SKM-1 (cell line): ENCODE measurements at regions not wholly inside any gene's neighbourhood (a gene's known extent, or its start where the extent isn't known, plus 50 kb on each side); places are given as distances from the start of the nearest gene placed in this dataset.
A peak's percentile ranks its signal among the peaks of the same experiment; 100 is the strongest.

Source experiments
- DNase-seq: peaks from one replicate; lab custom pipeline; 2025; ENCODE audit not compliant: unreplicated experiment; lab: John Stamatoyannopoulos, UW

GRCh38 chr7:17640730-17641377, 299.4 kb downstream of the SNX13 start:
- peak; percentile 31 for DNase-seq

DNA sequence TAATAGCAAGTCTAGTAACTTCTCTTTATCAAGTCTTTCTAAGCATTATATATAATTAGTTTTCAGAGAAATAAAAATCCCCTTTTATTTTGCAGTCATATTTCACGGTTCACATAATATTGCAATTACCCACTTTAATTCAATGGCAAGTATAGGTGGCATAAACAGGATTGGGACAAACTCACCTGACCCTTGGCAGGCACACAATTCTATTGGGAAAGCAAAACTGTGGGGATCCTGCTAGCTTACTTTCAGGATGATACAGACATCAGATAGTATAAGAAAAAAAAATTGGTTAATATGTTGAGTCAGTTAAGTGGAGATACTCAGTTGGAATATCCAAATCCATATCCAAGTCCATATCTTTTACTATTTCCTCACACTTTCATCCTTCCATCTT, 294.8 kb downstream of the SNX13 start:
- no peak for DNase-seq

- DNase-seq, result no peak
Observed at GRCh38 chr7:17646253-17646956, 293.9 kb downstream of the SNX13 start.

DNA sequence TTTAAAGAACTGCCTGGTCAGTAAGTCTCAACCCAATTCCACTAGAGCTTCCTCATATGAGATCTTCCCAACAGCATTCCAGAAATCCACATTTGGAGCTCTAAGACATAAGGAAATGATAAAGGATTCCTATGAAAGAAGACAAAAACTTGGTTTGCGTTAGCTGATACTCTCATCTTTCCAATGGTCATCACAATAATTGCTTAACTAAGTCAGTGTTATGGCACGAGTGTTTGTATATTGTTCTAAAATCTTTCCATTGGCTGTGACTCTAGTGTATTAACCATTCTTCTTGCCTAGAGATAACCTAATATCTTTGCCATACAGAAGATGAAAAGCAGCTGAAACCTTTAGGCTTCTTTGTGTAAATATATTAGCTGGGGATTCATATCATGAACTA, 289.0 kb downstream of the SNX13 start:
- DNase-seq, result no peak

DNA sequence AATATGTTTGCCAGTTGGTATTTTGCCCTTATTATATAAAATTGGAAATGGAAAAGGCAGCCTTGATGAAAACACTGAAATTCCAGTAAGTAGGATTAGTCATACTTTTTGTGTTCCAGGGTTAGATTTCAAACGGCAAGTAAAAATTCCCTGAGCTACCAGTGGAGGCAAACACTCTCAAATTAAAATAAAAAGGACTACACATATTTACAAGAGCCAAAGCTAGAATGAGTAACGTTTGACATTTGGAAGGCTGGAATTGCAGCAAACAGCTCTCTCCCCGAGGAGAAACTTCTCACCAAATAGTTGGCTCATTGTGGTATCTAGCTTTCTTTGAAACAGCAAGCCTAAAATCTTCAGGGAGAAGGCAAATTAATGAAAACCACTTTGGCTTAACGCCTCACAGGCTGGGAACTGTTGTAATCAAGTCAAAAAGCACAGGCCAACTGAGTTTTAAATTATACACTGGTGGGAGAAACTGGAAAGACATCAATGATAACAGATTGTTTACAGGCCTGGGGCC, 288.4 kb downstream of the SNX13 start:
- DNase-seq, result no peak

- no peak for DNase-seq
Observed at GRCh38 chr7:17654940-17655339, 285.4 kb downstream of the SNX13 start.

GRCh38 chr7:17659126-17659525, 281.2 kb downstream of the SNX13 start:
- no peak for DNase-seq

- DNase-seq, result no peak
Observed at GRCh38 chr7:17660116-17660515, 280.2 kb downstream of the SNX13 start.

GRCh38 chr7:17661982-17662585, 278.2 kb downstream of the SNX13 start:
- DNase-seq, result no peak

DNA sequence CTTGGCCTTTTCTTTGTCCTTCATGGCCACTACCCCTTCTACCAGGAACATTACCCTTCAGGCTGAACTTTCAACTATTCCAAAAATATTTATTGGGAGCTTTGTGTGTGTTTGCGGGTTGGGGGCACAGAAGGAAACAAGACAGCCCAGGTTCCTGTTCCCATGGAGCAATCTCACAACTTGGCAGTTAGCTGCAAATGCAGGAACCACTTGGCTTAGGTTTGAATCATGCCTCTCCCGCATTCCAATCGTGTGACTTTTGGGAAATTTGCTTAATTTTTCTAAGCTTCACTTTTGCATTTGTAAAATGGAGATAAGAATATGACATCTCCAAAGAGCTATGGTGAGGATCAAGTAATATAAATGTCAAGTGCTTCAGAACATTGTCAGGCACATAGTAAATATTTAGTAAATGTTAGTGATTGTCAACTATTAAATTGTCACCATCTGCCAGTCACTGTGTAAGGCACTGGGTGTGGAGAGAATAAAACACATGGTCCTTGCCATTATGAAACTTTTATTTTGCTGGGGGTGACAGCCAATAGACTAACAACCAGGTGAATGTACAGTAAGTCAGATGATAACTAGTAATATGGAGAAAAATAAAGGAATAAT, 277.1 kb downstream of the SNX13 start:
- DNase-seq, result no peak

DNA sequence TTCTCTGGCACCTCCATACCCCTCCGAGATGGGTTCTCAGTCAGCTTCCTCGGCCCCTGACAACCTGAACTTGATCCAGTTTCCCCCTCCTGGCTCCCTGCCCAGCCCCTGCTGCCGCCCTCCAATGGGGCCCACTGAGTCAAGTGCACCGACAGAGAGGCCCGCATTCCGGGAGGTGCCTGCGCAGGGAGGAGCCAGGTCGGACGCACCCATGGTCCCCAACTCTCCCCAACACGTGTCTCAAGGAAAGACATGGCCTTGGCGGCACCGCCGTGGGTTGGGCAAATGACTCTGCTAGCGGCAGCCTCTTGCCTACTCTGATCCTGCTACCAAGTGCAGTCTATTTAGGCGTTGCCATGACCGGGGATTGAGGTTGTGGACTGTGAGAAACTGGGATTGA, 275.3 kb downstream of the SNX13 start:
- no peak for DNase-seq

GRCh38 chr7:17668122-17668521, 272.2 kb downstream of the SNX13 start:
- no peak for DNase-seq

DNA sequence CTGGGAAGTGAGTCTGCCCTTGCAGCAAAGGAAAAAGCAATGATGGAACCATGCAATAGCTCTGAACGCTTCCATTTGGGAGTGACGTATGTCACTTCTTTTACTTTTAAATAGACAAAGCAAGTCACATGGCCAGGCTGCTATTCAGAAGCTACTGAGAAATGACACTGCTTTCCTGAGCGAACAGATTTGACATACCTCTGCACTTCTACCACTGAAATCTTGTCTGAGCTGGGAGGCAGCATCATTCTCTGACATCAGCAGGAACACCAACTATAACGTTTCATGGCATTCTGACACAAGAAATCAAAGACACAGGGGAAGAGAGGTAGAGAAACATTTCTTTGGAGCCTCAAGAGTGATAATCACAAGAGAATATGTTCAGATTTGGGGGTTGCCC, 271.1 kb downstream of the SNX13 start:
- DNase-seq, result no peak

GRCh38 chr7:17671956-17672355, 268.3 kb downstream of the SNX13 start:
- DNase-seq, result no peak

GRCh38 chr7:17672783-17673182, 267.5 kb downstream of the SNX13 start:
- DNase-seq, result no peak

DNA sequence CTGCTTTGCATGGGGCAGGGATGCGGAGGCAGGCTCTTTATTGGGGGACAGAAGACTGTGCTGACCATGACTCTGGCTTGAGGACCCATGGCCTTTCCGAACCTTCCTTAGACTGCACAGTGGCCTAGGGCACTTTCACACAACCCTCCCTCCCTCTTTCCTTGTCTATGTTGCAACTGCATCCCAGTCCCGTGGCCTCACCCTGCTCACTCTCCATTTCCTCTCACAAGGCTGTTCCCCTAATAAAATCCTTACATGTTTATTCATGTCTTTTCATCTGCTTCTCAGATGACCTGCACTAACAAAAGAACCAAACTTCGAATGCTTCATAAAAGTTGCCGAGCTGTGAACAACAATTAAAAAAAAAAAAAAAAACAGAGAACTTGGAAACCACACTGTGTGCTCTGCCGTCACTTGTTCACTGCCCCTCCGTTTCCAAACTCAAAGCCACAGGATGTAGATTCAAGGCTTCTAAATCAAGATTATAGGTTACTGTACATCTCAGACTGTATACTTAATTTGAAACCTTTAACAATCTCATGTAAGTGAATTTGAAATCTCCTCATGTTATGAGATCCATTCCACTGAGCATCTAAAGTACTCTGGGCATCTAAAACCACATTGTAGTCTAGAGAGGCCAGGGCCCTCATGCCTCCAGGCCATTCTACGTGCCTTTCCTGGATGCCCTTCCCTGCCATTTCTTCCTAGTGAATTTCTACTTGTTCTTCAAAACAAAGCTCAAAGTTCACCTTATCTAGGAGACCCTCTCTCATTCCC, 265.9 kb downstream of the SNX13 start:
- DNase-seq, result no peak

DNA sequence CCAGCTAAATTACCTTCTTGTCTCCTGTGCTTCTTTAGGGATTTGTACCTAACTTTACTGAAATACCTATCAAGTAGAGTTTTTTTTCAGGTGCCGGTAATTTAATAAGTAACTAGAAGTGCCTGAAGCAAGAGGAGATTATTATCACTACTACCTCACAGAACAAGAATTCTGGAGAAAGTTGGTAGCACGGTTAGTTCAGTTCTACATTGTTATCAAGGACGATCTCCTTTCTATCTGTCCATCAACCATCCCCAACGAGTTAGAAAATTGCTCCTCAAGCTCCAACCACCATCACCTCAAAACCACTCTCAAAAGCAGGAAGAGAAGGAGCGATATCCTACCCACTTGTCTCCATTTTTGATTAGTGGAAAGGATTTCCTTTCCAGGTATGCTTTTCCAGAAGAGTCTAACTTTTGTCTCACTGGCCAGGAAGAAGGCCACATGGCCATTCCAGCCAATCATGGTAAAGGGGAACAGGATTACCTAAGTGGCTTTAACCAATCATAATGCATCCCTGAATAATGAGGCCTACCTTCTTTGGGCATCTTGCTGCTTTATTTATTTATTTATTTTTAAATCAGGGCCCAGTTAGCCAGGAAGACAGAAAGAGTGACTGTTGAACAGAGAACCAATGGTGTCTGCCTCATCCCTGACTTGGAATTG, 265.2 kb downstream of the SNX13 start:
- DNase-seq, result no peak

DNA sequence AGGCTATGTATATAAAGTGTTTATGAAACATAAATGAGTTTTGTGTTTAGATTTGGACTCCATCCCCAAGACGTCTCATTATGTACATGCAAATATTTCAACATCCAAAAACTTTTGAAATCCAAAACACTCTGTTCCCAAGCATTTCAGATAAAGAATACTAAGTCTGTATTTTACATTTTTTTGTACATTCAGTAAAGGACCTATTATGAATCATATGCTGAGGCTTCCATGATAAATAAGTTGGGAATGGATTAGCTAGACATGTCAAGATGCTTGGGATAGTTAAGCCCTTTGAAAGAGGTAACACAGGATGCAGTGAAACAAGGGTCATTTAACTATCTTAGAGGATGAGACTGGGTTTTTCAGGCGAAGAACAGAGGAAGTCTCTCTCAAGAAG, 262.9 kb downstream of the SNX13 start:
- no peak for DNase-seq

- DNase-seq, result no peak
Observed at GRCh38 chr7:17678896-17679295, 261.4 kb downstream of the SNX13 start.

GRCh38 chr7:17679458-17679857, 260.8 kb downstream of the SNX13 start:
- no peak for DNase-seq

DNA sequence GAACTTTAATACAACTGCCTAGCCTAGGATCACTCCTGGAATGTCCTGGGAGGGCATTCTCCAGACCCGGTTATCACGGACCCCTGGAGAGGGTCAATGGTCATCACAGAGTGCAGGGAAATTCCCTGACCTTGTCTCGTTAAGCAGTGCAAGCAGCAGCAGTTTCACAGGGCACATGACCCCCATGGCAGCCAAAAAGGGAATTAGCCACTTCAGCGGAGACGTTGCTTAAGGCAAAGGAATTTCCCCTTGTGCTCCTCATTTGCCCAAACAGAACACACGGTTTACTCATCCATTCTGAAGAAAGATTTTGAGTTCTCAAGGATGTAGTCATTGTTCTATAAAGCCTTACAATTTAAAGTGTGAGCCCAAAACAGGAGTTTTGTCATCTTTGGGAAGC, 260.3 kb downstream of the SNX13 start:
- DNase-seq, result no peak
